ENCODE measurements at regions not wholly inside any gene's neighbourhood (a gene's known extent, or its start where the extent isn't known, plus 50 kb on each side); places are given as distances from the start of the nearest gene placed in this dataset.
"Not testable (repeated sequence)": the region's sequence is repeated elsewhere in the genome, so short reads cannot be mapped to it uniquely, and the experiment has no call there.

DNA sequence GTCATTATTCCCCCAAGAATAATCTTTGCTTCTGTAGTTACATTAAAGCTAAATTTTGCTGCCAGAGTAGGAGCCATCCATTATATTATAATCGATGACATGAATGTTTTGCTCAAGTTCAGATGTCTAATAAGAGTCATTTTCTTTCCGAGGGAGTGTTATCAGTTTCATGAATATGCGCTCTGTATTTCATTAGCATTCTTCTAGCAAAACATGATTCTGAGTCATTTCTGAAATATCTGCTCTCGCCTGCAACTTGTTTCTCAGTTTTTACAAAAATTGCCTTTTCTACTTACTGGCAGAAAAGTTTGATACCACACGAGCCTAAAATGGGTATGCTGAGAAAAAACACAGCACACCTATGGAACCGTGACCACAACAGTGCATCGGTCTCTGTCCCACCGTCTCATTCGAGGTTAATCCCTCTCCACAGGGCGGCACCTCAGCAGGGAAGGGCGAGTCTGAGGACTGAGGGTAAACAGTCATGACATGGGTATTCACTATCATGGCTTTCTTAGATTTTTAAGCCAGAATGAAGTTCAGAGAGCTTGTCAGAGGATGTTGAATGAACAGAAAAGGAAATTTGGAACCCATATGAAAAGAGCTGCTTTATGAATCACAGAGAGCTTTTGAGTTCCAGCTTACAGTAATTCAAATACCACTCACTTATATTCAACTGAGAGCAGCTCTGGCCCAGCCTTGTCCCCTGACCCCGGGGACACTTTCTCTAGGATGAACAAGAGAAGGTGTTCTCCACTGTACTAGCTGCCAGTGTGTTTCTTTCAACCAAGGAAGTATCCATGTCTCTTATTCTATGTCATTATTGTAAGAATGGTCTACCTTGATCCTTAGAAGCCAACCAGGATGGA, 303.6 kb upstream of the PLGLB1 start:
- not testable (repeated sequence) for TF ChIP-seq EZH2phosphoT487 (IDR thresholded peaks at IDR 0.05; ENCODE audit: insufficient read depth, low read depth); EZH2 (IDR thresholded peaks at IDR 0.05; ENCODE audit: insufficient read depth, poor library complexity, severe bottlenecking)
